ENCODE measurements at regions not wholly inside any gene's neighbourhood (a gene's known extent, or its start where the extent isn't known, plus 50 kb on each side); places are given as distances from the start of the nearest gene placed in this dataset.

DNA sequence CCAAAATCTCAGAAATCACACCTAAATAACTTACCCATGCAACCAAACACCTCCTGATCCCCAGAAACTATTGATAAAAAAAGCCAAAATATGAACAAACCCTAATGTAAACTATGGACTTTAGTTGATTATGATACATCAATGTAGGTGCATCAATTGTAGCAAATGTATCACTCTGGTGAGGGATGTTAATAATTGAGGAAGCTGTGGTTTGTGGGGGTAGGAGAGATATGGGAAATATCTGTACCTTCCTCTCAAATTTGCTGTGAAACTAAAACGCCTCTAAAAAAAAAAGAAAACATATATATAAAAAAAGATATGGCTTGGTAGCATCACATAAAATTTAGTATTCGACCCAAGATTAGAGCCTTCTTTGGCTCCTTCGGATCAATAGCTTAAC, 144.3 kb upstream of the CPEB2 start:
- intact Hi-C loops (cut with micrococcal nuclease): loop anchor here (2.0 to 10.0 kb wide), 3 partner anchors 63 to 1203 kb away; no protein-coding TSS in a partner anchor

DNA sequence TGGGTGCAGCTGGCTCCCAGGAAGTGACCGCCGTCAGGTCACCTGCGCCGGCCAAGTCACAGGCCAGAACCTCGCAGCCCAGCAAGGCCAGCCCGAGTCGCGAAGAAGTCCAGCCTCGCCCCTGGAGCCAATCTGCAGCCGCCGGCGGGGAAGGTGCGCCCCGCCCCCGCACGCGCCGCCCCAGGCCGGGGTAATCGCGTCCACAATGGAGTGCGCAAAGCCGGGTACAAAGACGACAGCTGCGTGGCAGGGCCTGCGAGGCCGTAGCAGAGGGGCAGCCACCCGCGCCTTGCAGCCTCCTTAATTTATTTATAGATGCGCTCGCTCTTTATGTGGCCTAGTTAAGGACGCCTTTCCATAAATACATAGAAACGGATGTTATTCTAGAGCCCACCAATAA, 139.4 kb upstream of the CPEB2 start:
- intact Hi-C loops (cut with micrococcal nuclease): no loop called here

DNA sequence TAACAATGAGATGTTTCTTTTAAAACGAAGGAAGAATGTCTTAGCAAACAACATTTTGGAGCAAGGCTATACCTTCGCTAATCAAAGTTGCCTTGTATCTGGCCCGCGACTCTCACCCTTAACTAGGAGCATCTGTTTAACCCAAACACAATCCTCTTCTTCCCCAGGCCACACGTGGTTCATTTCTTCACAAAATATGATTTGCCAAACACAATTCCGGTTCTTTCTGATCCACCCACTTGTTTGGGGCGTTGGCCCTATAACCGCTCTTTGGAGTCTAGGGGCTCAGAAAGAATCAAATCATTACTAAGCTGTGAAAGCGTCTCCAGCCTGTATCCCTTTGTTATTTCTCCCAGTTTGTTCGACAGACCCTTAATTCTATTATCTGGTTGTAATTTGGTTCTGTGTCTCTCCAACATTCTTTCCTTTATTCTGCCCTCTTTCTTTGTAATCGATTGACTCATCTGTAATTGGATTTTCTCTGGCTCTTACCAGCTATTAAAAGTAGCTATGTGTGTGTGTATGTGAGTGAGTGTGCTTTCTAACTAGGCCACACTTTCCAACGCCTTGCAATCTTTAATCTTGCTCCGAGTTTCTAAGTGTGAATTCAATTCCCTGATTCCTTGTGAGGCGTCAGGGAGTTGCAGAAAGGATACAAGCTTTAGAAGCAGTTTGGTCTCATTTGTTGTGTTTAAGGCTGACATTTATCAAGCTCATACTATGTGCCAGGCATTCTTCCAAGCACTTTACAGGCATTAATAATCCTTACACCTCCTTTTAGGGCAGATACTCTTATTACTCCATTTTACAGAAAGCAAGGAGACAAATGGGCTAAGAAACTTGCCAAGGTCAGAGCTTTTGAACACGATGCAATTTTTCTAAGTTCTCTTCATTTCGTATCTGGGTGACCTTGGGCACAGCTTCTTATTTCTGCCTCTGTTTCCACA, 138.6 kb upstream of the CPEB2 start:
- intact Hi-C loops (cut with micrococcal nuclease): no loop called here

DNA sequence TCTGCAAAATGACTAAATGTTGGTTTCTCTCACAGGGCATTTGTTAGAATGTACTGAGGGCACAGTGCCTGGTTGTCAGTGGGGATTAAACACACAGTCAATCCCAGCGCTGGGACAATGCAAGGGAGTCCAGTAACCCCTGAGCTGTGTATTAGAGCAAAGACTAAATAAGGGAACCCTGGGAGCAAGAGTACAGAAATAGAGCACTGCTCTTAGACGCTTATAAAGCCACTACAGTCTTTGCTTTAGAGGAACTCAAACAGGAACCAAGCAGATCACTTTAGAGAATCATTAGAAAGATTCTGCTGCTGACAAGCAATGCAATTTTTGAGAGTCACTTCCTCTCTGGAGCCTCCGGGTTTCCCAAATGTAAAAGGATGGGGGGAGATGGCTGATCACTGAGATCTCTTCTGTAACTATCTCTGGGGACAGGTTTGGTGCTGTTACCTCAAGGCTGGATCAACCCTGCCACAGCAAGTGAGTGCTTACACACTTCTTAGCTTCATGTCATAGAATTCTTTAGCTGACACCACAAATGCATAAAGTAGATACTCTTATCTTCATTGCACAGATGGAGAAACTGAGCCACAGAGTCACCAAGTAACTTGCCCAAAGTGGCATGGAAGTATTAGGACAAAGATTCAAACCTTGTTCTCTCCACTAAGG, 137.8 kb upstream of the CPEB2 start:
- intact Hi-C loops (cut with micrococcal nuclease): no loop called here

DNA sequence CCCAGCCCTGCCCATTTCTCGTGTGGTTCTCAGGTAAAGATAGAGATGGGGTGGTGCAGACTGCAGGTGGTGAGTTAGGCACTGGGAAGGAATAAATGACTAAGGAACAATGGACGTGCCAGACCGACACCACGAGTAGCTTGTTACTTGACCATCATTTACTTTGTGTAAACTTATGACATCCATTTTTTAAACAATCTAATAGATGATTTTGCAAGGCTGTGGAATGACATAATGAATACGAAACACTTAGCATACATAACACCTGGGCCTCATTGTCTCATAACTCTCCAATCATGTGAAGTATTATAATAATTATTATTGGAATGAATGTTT, 137.3 kb upstream of the CPEB2 start:
- intact Hi-C loops (cut with micrococcal nuclease): no loop called here

DNA sequence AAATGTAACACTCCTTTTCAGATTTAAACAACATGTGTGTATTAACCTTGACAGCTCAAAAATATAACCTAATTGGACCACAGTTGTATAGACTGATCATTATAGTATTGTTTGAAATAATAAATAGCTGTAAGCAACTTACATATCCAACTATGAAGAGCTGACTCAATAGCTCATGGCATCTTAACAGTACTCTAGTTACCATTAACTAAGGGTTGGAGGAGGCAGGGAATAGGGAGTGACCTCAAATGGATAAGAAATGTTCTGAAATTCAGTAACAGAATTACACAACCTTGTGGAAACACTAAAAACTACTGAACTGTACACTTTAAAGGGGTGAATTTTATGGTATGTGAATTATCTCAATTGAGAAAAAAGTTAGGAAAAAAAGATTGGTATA, 136.5 kb upstream of the CPEB2 start:
- intact Hi-C loops (cut with micrococcal nuclease): no loop called here

DNA sequence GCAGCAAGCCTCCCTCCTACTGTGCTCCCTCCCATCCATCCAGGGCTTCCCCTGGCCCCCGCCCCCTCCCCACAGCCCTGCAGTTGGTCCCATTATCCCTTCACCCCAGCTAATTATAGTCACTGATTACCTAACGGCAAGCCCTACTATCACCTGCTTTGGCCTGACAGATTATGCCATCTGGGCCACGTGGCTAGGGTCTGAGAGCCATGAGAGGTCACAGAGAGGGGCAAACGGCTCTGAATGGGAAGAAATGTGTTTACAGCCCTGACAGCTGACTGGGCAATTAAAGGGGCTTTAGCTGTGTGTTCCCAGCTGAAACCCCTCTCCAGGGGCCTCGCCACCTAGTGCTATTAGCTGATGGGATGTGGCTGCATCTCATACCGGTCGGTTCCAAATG, 134.4 kb upstream of the CPEB2 start:
- intact Hi-C loops (cut with micrococcal nuclease): no loop called here

DNA sequence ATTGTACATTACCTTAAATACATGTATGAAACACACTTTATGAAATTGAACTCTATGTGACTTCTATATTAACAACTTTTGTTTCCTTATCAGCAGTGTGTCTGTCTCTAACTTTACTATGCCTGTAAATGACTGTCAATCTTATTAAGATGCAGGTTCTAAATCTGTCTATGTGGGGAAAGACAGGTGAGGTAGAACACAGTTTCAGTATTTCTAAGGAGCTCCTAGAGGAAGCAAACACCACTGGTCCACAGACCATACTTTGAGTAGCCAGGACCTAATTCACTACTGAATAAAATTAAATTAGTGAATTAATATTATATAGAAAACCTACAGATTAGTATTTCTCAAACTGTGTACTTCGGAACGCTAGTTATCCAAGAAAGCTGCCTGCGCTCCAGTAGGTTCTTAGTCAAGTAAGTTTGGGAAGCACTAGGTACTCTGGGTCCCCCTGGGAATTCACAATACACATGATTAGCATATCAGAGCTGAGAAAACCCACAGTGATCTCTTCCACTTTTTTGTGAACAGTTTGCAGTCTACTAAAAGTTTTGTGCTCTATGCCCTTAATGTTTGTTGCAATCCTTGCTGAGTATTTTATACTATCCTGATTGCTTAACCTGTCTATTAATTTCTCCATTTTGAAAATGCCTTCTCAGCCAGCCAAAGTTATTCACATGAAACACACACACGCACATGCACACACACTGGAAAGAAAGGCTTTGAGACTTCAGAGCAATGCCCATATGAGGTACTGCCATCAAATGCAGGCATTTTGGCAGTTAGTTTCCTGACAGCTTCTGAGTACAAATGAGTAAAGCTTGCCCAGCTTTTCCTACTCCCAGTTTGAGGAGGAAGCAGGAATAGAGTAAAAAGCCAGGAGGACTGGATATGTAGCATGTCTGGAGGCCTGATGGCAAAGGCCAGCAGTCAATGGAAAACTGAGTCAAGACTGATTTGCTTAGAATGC, 133.6 kb upstream of the CPEB2 start:
- intact Hi-C loops (cut with micrococcal nuclease): no loop called here

DNA sequence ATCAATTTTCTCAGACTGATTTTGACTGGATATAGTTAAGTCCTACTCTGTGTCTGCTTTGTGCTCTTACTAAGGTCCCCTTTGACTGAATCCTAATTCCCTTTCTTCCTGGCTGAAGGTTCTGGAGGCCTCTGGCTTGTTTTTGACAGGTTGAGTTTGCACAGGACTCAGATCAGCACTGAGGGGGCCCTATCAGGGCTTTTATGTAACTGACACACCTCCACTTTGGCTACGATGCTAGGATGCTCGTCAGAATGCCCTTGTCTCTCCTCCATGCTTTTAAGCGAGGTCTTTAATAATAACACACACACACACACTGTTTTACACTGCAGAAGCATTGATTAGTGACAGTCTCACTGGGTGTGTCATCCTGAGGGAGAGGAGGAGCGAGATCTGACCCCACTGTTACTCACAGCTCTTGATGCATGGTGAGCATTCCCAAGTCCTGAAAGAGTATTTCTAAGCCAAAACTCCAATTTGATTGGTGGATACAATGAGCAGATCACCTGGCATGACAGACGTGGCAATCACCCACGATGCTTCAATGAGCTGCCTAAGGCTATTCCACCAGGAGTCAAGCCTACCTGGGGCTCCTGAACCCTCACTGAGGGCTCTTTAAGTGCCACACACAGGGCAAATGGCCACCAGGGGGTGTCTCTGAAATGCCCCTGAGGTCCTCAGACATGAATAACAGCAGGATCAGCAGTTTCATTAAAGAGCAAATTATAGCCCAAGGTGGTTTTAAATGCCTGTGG, 130.4 kb upstream of the CPEB2 start:
- intact Hi-C loops (cut with micrococcal nuclease): loop anchor here (5.0 kb wide), 2 partner anchors 50 to 130 kb away; partner anchors contain the start of gene CPEB2

DNA sequence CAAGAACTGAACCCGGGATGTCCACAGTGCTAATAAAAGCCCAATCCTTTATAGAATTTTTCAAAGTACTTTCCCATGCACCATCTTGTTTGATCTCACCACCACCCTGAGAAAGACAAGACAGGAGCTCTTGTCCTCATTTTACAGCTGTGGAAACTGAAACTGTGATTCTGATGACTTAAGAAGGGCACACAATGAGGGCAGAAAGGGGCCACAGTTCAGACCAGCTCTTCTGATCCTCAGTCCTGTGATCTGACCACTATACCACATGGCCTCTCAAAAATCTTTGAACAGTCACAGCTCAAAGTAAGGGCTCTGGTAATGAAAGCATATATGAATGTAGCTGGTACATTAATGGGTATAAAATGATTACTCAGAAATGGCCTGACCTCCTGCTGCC, 127.3 kb upstream of the CPEB2 start:
- intact Hi-C loops (cut with micrococcal nuclease): loop anchor here (1.0 to 5.0 kb wide), 3 partner anchors 19 to 127 kb away; partner anchors contain the start of gene CPEB2

DNA sequence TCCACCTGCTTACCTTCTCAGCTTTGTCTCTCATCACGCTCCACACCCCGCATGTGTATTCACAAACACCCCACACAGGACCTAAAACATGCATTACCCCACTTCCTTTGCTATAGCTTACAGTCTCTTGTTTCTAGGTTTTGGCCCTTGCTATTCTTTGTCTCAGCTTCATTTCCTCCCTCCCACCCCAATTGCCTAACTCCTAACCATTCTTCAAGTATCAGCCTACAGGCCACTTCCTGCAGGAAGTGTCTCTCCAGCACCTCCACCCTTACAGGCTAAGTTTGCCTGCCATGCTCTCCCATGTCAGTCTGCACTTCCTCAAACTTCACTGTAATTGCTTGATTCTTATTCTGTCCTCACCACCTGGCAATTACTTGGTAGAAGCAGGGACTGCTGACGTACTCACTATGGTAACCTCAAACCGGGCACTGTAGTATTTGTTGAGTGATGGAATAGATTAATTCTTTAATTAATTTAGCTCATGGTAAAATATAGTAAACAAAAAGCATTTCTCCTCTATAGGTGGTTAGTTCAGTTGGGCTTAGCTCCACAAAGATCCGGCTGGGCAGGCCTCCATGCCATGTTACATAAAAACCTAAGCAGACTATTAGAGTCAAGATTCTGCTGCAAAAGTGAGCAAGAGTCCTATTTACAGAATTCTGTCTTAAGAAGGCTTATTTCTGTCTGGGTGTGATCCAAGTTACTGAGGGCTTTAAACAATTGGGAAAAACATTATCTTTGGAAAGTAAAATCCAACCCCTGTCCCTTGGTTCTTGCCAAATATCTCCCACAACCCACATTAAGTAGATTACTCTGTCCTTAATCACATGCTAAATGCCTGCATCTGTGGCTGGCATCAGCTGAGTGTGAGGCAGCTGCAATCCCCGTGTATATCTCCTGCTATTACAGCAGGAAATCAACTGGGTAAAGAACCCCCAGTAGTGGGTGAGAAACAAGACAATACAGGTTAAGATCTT, 124.7 kb upstream of the CPEB2 start:
- intact Hi-C loops (cut with micrococcal nuclease): no loop called here

DNA sequence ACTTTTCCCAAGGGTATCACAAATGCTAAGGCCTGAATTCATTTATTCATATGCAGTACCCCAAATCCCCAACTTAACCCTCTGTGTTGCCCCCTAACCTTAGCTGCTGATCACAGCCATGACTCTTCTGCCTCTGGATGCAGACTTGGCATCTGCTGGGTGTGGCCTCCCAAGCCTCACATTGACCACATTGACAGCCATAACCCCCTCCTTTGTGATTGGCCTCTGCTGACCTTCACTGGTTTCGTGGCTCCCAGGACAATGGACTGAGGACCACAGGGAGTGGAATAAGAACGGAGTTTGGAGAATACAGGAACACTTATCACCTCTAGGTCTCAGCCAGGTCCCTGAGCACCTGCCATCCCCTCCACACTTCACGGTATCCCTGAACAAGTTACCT, 123.6 kb upstream of the CPEB2 start:
- intact Hi-C loops (cut with micrococcal nuclease): no loop called here

DNA sequence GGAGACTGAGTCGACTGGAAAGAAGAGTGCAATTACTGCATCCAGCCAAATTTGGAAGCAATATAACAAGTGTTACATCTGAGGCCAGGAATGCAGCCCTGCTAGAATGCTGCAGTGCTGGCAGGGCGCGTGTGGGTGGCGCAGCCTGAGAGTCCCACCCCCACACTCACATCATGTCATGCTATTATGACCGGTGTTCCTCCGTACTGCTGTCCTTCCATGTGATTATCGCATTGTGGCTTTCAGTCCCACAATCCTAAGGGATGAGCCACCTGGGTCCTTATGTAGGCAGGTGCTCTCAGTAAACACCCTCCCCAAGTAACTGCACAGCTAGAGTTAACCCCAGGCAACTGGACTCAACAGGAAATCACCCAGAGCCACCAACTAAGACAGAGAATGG, 122.6 kb upstream of the CPEB2 start:
- intact Hi-C loops (cut with micrococcal nuclease): no loop called here

DNA sequence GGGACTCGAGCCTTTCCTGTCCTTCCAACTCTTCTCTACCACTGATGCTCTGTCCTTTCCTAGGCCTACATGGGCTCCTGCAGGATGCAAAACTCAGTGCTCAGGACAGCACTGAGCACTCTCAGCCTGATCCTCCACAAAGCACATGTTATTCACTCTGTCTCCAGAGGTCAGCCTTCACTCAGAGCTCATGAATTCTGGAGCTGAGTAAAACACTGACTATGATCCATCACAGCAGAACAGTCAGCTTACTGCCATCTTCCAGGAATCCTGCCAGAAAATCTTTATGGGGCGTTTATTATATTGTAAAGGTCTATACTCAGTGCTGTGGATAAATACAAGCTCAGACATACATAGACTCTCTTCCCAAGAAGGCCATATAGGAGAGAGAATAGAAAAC, 121.5 kb upstream of the CPEB2 start:
- intact Hi-C loops (cut with micrococcal nuclease): no loop called here

DNA sequence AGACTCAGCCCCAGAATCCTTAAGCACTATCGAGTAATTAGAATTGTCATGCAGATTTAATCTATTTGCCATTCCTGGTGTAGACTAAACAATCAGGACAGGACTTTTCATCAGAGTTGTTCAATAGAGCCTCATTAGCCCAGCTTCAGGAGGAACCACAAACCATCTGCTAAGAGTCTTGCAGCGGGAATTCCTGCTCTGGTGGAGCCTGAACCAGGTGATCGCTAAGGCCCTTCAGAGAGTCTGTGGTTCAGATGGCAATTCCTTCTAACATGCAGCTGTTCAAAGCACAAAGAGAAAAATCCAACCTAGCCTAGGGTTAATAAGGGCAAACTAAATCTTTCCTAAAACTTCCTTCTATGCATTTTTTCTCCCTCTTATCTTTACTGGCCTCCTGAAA, 119.1 kb upstream of the CPEB2 start:
- intact Hi-C loops (cut with micrococcal nuclease): no loop called here

DNA sequence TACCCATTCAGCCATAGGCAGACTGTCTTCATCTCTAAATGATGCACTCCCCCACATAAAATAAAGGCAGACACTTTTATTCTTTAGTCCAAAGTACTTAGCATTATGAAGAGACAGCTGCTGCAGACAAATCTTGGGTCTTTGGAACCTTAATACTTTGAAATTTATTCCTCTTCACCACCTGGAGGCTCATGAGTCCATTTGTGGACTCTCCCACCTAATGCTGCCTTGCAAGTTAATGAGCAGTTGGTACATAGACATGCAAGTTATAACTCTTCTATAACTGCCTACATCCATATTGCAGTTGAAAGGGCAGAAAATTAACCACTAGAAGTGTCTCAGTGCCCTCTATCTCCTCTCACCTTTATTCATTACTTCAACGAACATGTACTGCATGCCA, 118.6 kb upstream of the CPEB2 start:
- intact Hi-C loops (cut with micrococcal nuclease): no loop called here

DNA sequence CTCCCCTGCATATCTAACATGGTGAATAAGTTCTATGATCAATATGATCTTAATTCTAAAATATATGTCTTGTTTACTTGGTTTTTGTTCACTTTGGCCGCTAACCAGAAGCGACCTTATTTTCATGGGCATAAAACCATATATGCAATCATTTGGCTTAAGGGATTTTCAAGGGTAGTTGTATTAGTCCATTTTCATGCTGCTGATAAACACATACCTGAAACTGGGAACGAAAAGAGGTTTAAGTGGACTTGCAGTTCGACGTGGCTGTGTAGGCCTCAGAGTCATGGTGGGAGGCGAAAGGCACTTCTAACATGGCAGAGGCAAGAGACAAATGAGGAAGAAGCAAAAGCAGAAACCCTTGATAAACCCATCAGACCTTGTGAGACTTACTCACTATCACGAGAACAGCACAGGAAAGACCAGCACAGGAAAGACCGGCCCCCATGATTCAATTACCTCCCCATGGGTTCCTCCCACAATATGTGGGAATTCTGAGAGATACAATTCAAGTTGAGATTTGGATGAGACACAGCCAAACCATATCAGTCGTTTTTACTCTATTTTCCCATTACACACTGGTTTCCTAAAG, 114.3 kb upstream of the CPEB2 start:
- intact Hi-C loops (cut with micrococcal nuclease): no loop called here

DNA sequence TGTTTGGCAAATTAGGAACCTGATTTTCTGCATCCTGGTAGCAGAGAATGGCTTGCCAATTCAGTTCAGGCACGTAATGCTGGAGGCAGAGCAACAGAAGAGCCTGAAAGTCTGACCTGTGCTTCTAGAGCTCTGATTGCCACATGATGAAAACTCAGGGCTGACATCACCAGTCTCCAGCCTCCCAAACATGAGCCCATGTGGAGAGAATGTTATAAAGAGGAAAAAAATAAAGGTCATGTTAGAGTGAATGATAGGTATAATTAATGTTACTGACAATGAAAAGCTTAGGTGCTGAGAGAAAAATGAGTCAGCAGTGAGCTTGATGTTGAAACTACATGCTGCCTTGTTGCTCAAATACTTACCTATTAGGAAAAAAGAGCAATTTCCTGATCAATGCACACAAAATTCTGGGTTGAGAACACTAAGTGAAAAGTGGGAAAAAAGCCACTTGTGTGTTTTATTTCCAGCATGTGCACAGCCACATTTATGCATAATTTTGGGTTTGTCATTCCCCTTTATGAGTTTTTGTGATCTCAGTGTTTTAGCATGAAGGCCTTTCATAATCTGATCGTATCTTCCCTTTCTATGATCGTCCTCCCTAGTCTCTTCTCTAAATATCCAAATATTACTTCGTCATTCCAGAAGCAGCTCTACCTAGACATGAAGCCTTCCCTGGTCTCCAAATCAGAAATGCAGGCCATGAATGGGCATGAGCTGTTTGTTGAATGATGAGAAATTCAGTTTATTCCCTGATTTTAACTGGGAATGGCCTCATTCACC, 113.3 kb upstream of the CPEB2 start:
- intact Hi-C loops (cut with micrococcal nuclease): no loop called here
